ENCODE measurements at regions not wholly inside any gene's neighbourhood (a gene's known extent, or its start where the extent isn't known, plus 50 kb on each side); places are given as distances from the start of the nearest gene placed in this dataset.

DNA sequence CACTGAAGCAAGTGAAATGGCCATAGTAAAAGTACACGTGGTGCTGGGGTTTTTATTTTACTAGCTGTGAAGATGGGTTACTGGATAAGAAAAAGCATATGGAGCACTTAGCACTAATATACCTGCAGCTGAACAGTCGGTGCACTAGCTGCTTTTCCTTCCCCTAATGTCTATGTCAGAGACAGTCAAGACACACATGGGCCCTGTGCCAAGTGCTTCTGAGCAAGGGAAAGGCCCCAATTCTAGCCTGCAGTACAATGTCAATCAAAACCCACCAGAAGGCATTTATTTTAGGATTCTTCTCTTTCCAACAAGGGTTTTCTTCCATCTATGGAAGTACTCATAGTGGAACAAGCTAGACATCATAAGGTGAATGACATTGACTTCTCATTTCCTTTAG lies 716.7 kb downstream of the CCSER2 start:
- Histone ChIP-seq H2AFZ (replicated peaks; ENCODE audit: low read length, poor library complexity) (no peak overlapping the region), H3K4ac (ENCODE audit: low read depth, low read length) (no peak overlapping the region), H3K18ac (ENCODE audit: low read depth, low read length) (no peak overlapping the region), H3K9me3 (ENCODE audit: control insufficient read depth, insufficient read depth, low read length) (peaks cover 14% of the 10 kb centered on the region), H3K9me1 (ENCODE audit: insufficient read depth, low read length) (no peaks in the 10 kb centered on the region), H2AK5ac (ENCODE audit: low read depth, low read length) (no peak overlapping the region), H2AK9ac (replicated peaks; ENCODE audit: low read depth, low read length, poor library complexity) (no peak overlapping the region), H4K5ac (ENCODE audit: low read depth, low read length) (no peak overlapping the region), H4K91ac (ENCODE audit: insufficient read depth, low read depth, low read length) (no peak overlapping the region), H3K56ac (ENCODE audit: extremely low read depth, insufficient read depth, low read length) (no peak overlapping the region), H2BK5ac (ENCODE audit: low read depth, low read length, poor library complexity, severe bottlenecking) (no peak overlapping the region), H4K8ac (ENCODE audit: low read depth in 2 of 2, low read length in 2 of 2) (no peak overlapping the region), H2BK120ac (ENCODE audit: low read depth, low read length) (no peak overlapping the region), H2BK15ac (ENCODE audit: low read depth, low read length) (no peak overlapping the region), H3K23ac (ENCODE audit: low read depth, low read length) (no peak overlapping the region), H3K79me1 (ENCODE audit: low read depth in 1 of 2, low read length in 2 of 2) (no peaks in the 10 kb centered on the region), H3K9ac (ENCODE audit: low read depth, low read length) (no peak overlapping the region), H3K4me2 (ENCODE audit: low read depth, low read length) (no peak overlapping the region), H3K27me3 (ENCODE audit: control insufficient read depth, insufficient read depth, low read length) (no peaks in the 10 kb centered on the region), H3K27ac (ENCODE audit: insufficient read depth, low read length) (no peak overlapping the region), H4K20me1 (ENCODE audit: insufficient read depth, low read length) (no peaks in the 10 kb centered on the region), H3K14ac (replicated peaks; ENCODE audit: low read depth, low read length) (no peak overlapping the region), H3K36me3 (ENCODE audit: control insufficient read depth, insufficient read depth, low read length) (no peaks in the 10 kb centered on the region), H3K4me1 (ENCODE audit: control insufficient read depth, insufficient read depth, low read length) (no peaks in the 10 kb centered on the region), H2BK20ac (ENCODE audit: low read depth, low read length) (no peak overlapping the region), H3K4me3 (ENCODE audit: insufficient read depth, low read depth, low read length) (no peak overlapping the region)
- TF ChIP-seq RAD21 (IDR thresholded peaks at IDR 0.05; ENCODE audit: low read length) (no peak), BHLHE40 (IDR thresholded peaks at IDR 0.05; ENCODE audit: low read depth, low read length) (no peak), SMC3 (IDR thresholded peaks at IDR 0.05; ENCODE audit: low read depth, low read length) (no peak), RCOR1 (IDR thresholded peaks at IDR 0.05; ENCODE audit: insufficient replicate concordance, low read length) (no peak), CEBPB (IDR thresholded peaks at IDR 0.05; ENCODE audit: low read depth, low read length) (no peak), MAFK (IDR thresholded peaks at IDR 0.05; ENCODE audit: low read depth, low read length) (no peak), NFE2L2 (IDR thresholded peaks at IDR 0.05; ENCODE audit: low read depth, low read length) (no peak)
- in situ Hi-C loops (cut with MboI; ENCODE audit: low sequenced_read_pairs) (no loop called here), intact Hi-C loops (cut with micrococcal nuclease) (no loop called here), dilution Hi-C loops (cut with HindIII; ENCODE audit: low sequenced_read_pairs, unreplicated experiment) (no loop called here)
- no CpG with 5 or more reads among the region's 2 CpGs for WGBS, 2 experiments (ENCODE audit: extremely low coverage in 2 of 2, insufficient read length in 1 of 2)
- BruUV-seq (replicated peaks), result no TSS peak
- POLR2A ChIA-PET (ENCODE audit: unreplicated experiment), result no interaction called here
- ATAC-seq (ENCODE audit: low read depth) (no peak), DNase-seq (no peak)
- CTCF ChIA-PET, result no interaction called here
